Stimulated activated CD4-positive, alpha-beta T cell treated with anti-CD3 and anti-CD28 coated beads, TNF-alpha, amount 100 ng/mL, for 48 hours (primary cell): ENCODE measurements at regions not wholly inside any gene's neighbourhood (a gene's known extent, or its start where the extent isn't known, plus 50 kb on each side); places are given as distances from the start of the nearest gene placed in this dataset.
"Not testable (repeated sequence)": the region's sequence is repeated elsewhere in the genome, so short reads cannot be mapped to it uniquely, and the experiment has no call there.

Experiments
- DNase-seq, 3 donors: peaks; one replicate each; pipeline ENCODE4 v3.0.0-alpha.2; 2020; ENCODE audit warnings: low read depth in 3 of 3

DNA sequence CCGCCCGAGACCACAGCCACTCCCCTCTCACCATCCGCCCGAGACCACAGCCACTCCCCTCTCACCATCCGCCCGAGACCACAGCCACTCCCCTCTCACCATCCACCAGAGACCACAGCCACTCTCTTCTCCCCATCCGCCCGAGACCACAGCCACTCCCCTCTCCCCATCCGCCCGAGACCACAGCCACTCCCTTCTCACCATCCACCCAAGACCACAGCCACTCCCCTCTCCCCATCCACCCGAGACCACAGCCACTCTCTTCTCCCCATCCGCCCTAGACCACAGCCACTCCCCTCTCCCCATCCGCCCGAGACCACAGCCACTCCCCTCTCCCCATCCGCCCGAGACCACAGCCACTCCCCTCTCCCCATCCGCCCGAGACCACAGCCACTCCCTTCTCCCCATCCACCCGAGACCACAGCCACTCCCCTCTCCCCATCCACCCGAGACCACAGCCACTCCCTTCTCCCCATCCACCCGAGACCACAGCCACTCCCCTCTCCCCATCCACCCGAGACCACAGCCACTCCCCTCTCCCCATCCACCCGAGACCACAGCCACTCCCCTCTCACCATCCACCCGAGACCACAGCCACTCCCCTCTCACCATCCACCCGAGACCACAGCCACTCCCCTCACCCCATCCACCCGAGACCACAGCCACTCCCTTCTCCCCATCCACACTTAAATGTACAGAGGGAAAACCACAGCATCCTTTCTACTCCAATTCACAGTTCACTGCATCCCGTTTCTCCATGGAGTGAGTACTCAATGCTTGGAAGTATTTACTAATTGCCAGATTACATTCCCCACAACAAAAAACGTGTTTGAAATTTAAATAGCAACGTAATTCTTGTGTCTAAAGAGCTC lies 83.5 kb upstream of the SFSWAP start:
- not testable (repeated sequence) for DNase-seq

DNA sequence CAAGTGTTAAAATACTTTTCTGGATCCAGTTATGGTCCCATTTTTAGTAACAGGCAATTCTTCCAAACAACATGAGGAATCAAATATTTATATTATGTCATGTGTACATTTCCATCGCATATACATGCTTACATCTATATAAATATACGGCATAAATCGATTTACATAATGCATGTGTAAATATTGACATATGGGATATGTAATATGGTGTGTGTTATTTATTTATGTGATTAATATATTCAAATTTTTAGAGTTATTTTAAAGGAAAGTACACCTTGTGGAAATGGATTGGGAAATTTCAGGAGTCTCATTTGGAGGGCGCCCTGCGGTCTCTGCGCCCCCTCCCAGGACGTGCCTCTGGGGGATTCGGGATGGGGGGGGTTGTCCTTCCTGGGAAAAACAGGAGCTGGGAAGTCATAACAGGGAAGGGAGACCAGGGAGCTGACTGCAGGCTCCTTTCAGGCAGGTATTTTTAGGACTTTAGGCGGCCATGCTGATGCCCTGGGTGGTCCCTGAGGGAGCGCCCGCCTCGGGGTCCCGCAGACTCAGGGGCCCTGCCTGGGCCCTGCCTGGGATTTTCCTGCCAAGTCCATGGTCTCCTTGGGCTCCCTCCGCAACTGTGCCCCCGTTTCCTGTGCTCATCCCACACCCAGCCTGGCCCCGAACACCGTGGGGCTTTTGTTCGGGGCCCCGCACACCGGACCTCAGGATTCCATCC lies 82.7 kb upstream of the SFSWAP start:
- no peak for DNase-seq

DNA sequence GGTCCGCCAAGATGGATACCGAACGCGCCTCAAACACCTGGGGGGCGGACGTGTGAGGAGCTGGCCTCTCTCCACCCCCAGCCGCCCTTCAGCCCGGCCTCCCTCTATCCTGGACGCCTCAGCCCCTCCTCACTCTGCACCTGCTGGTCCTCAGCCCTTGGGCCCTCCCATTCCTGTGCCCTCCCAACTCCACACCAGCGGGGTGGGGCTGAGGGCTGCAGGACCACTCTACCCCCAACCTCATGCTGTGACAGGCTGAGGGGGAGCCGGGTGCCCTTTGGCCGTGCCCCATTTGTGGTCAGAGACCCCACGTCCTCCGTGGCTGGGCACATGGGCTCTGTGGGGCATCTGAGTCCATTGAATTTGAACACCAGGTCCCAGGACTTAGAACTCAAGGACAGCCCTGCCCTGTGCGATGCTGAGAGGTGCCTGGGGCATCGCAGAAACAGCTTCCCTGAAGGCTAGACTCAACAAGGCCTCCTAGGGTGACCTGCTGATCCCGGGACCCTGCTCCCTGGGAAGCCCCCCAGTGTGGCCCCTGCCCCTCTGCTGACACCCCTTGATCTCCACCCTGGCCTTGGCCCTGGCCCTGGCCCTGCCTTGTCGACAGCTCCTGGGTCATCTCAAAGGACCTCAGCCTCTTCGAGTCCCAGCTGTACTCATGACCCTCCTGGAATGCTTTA lies 82.0 kb upstream of the SFSWAP start:
- no peak for DNase-seq

DNA sequence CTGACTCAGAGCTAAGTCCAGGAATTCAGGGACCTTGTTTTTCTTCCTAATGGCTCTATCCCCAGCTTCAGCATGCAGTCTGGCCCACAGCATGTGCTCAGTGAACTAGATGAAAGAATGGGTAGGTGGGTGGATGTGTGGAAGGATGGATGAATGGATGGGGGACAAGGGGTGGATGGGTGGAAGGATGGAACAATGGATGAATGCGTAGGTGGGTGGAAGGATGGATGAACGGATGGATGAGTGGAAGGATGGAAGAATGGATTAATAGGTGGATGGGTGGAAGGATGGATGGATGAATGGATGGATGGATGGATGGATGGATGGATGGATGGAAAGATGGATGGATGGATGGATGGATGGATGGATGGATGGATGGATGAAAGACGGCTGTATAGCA lies 79.7 kb upstream of the SFSWAP start:
- DNase-seq = no peak

DNA sequence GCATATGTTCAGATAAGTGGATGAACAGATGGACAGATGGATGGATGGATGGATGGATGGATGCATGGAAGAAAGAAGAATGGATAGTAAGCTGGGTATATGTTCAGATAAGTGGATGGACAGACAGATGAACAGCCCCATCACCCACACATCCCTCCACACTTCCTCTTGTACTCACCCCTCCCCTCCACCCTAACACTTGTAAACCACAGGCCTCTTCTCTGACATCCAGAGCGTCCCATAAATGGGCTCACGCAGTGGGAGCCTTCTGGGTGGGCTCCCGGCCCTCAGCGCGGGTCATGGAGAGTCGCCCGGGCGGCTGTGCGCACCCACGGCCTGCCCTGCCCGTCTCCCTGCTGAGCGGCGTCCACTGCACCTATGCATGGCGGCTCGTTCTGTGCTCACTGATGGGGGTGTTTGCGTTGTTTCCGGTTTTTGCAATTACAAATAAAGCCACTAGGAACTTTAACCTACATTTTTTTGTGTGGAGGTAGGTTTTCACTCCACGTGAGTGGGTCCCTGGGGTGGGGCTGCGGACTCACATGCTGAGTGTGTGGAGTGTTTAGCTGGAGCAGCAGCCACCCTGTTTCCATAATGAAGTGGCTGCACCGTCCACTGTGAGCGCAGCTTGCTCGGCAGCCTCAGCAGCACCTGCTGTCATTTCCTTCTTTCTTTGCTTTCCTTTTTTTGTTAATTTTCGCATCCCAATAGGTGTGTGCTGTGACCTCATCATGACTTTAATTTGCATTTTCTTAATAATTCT lies 78.8 kb upstream of the SFSWAP start:
- DNase-seq = not testable (repeated sequence)

DNA sequence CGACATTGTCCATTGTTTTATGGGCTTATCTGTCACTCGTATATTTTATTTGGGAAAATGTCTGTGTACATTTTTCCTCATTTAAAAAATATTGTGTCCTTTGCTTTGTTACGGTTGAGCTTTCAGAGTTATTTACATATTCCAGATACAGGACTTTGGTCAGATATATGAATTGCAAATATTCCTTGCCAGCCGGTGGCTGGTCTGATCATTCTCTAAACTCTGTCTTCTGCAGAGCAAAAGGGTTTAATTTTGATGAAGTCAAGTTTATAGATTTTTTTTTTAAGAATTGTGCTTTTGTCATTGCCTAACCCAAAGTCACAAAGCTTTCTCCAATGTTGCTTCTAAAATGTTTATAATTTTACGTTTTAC lies 78.3 kb upstream of the SFSWAP start:
- DNase-seq = not testable (repeated sequence)

DNA sequence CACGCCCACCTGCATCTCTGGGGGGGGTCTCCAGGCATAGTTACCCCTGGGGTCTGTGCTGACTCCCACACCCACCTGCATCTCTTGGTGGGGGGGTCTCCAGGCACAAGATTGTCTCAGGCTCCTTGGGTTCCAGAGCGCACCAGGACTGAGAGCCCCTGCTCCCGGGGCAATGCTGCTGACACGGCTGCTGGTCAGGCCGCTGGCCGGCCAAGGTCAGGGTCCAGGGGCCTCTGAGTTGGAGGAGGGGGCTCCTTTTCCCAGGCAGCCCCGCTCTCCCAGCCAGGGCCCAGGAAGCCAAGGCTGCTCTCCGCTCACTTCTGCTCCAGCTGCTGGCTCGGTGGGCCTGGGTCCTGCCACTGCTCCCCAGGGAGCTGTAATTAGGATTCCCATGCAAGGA lies 77.3 kb upstream of the SFSWAP start:
- not testable (repeated sequence) for DNase-seq

DNA sequence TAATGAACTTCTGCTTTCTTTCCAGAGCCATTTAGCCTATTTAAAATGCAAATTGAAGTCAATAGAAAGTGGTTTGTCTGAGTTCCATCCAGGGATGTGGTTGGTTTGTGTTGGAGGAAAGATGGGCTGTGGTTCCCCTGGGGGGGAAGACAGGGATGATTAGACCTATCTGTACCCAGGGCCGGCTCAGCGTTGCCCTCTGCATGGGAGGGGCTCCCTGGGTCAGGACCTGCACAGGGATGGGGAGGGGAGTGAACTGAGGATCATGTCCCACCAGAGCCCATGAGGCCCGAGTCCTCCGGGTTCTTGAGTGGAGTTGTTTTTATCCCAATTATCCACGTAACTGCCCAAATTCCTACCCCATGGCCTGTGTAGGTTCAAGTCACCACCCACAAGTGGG lies 76.9 kb upstream of the SFSWAP start:
- no peak for DNase-seq

DNA sequence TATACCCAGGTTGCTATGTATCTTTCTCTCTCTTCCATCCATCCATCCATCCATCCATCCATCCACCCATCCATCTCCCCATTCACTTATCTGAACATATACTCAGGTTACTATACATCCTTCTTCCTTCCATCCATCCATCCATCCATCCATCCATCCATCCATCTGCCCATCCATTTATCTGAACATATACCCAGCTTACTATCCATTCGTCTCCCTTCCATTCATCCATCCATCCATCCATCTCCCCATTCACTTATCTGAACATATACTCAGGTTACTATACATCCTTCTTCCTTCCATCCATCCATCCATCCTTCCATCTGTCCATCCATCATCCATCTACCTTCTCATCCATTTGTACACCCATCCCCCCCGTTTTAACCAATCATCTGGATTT lies 75.9 kb upstream of the SFSWAP start:
- DNase-seq = not testable (repeated sequence)

DNA sequence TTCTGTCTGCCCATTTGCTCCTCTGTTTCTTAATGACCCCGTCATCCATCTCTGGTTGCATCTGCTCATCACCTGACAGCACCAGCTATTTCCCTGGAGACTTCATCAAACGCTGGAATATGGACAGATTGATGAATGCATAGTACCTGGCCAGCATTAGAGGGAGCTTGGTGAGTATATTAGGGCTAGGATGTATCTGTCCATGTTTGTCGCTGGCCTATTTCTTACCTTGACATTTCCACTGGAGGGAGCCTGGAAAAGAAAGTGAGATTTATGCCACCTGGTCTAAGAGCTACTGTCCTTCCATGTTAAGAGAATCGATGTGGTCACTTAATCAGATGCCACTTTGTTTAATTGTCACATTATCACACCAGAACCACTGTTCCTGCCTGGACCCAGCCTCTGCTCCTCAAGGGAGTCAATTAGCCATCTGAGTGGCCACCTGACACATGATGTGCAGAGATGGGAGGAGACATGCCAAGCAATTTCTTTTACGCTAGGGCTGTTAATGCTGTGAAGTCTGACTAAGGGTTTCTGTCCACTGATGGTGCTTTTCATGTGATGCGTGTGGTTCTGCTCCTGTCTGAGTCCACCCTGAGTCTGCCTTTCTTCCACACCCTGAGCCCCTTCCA lies 75.3 kb upstream of the SFSWAP start:
- DNase-seq = no peak

DNA sequence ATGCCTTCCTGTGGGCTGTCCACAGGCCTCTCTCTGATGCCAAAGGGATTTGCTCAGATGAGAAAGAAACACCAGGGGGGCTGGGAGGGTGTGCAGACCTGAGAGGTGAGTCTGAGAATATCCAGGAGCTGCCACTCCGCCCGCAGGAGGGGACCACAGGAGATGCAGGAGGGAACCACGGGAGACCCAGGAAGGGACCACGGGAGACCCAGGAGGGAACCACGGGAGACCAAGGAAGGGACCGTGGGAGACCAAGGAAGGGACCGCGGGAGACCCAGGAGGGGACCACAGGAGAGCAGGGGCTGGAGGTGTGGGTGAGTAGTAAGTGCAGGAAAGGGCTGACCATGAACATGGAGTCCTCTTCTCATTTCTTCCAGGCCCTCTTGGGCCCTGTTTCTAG lies 74.6 kb upstream of the SFSWAP start:
- no peak for DNase-seq

DNA sequence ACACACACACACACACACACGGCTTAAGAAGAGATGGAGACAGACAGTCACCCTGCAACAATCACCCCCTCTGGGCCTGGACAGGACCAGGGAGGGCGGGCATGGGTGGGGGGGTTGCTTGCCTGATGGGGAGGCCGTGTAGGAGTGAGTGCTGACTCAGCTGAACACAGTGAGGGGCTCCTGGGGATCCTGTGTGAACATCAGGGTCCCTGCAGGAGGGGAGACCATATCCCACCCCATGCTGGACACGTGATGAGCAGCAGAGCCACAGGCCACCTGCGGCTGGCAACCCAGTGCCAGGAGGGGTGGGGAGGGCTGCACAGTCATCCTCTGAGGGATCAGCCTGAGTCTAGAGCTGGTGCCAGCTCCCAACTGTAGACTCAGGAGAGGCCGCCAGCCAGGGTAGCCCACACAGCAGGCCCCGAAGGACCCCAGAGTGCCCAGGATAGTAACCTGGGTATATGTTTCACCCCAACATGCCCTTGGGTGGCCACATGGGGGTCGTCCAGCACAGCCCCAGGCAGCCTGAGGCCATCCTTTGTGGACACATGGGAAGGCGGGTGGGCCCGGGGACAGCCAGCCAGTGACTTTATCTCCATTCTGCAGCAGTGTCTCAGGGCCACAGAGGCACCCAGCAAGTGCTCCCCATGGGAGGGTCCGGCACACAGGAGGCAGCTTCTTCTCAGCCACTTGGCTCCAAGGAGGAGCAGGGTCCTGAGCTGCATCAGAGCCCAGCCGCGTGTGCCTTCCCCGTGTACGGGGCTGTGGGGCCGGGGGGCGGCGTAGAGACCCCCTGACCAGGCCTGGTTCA lies 73.7 kb upstream of the SFSWAP start:
- no peak for DNase-seq

DNA sequence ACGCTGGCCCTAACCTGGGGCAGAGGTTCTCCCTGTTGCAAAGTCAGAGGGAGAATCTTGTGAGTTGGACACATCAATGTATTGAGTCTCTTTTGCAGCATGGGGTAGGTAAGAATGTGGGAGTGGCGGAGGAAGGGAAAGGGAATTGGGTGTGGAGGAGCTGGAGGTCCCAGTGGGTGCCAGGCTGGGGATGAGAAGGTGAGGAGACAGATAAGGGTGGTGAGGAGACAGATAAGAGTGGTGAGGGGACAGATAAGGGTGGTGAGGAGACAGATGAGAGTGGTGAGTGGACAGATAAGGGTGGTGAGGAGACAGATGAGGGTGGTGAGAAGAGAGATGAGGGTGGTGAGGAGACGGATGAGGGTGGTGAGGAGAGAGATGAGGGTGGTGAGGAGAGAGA lies 72.9 kb upstream of the SFSWAP start:
- no peak for DNase-seq

DNA sequence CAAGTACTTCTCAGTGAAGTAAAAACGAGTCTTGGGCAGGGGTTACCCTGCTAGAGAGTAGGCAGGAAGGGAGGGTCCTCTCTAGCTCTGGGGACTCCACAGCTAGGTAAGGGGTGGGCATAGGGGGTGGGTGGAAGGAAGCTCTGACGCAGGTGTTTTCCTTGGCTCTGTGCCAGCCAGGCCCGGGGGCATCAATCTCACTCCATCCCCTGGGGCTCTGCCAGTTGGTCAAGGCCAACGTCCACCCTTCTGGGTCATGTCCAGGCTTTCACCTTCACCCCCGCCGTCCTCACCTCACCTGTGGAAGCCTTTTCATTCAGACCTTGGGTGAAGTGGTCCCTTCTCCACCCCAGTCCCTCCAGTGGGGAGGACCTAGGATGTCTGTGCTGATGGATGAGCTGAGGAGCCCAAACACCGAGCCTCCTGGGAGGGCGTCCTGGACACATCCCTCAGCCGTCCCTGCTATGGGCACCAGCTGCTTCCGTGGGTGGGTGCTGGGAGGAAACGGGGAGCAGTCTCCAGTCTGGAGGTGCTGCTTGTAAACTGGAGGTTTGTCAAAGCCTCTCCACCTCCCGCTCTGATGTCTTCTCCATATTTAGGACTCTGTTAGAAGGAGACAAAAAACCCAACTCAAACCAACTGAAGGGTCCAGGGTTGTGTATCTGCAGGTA lies 71.5 kb upstream of the SFSWAP start:
- no peak for DNase-seq

DNA sequence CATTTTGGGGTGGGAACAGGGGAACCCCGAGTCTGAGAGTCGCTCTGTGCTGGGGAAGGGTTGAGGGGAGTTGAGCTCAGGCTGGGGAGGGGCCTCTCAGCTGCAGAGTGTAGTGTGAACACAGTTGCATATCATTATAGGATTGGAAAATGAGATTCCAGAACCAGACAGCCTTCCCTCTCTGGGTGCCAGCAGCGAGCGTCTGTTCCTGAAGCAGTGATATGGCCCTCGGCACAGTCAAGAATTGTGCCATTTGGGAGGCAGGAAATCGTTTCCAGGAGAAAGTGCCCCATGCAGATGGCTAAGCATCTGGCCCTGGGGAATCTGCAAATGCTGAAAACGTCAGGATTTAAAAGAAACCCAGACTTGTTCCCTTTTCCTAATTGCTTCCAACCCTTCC lies 70.4 kb upstream of the SFSWAP start:
- no peak for DNase-seq

DNA sequence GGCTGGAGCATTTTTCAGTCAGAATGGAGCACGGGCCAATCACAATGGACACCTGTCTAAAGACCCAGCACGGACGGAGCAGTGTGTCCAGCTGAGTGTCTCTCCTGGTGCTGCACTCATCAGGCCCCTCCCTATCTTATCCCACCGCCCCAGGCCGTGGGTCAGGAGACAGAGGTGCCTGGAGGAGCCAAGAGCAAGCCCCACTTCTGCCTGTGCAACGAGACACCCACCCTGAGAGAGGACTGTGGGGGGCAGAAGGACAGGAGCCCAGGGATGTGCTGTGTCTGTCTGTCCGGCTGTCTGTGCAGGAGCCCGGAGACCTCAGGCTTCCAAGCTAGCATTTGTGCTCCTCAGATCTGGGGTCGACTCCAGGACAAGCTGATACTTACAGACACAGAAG lies 69.6 kb upstream of the SFSWAP start:
- DNase-seq = no peak

DNA sequence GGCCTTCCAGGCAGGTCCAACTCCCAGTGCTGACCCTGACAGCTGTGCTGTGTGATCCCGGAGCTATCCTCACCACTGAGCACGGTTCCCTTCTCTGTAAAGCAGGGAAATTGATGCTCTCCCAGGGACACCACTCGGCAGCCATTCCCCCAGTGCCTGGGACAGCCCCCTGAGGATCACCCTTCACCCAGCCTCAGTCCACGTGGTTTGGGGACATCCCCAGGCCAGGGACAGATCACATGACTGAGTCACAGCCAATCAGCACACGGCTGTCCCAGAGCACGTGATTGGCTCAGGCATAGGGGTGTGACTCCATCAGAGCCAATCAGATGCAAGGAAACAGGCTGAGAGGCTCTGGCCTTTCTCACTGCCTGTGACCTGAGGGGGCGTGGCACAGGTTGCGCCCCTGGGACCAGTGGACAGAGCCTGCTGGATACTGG lies 68.8 kb upstream of the SFSWAP start:
- DNase-seq = no peak

DNA sequence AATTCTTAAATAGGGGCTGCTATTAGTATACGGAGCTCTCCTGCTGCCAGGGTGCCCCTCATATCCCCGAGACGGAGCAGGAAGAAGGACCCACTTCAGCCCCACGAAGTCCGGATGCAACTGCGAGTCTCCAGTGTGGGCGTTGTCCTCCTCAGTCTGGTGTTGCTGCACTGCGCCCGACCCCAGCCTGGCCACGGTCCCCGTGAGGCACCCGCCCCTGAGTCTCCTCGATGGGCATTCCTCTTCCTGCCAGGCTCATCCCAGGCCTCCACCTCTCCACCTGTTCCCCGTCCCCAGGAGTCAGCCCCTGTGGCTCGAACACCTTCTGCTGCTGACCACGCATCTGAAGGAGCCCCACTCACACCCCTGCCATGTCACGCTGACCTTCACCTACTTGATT lies 68.1 kb upstream of the SFSWAP start:
- no peak for DNase-seq

DNA sequence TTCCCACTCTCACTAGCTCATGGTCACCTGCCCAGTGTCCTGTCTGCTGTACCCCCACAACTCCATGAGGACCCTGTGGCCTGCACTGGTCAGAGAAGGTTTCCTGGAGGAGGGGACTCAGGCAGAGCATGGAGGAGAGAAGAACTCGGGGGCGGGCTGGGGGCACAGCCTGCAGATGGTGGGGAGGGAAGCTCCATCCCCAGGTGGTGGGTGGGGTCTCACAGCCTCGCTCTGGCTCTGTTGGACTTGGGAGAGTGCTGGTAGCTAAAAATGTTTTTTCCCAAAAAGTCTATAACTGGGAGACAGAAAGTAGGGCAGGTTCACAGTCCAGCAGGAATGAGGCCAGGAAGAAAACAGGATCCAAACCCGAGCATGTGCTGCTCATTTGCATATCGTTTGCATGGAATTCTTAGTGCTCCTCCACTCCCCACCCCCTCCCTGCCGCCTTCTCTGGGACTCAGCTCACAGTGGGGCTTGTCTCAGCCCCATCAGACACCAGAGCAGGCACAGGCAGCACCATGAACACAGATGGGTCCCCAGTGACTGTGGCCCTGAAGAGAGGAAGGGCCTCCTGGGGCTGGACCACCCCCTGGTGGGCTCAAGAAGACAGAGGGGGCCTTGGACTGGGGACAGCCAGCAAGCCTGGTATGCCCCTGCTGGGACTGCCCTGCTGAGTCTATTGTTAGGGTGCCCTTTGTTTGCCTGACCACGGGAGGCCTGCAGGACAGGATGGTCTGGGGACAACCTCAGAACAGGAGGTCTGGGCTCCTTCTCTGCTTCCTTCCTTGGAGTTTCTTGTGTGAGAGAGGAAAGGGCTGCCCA lies 67.0 kb upstream of the SFSWAP start:
- DNase-seq = no peak
